H9 (cell line): ENCODE measurements at regions not wholly inside any gene's neighbourhood (a gene's known extent, or its start where the extent isn't known, plus 50 kb on each side); places are given as distances from the start of the nearest gene placed in this dataset.
A peak's percentile ranks its signal among the peaks of the same experiment; 100 is the strongest.

ENCODE experiments used
- DNase-seq: peaks from one replicate; pipeline ENCODE4 v3.0.0-alpha.2; 2017
- H2AFZ ChIP-seq: one replicate; pipeline ENCODE4 v1.6.1; 2013; ENCODE audit warnings: mild to moderate bottlenecking, low read length, control low read depth, moderate library complexity
- H2AK5ac ChIP-seq: 2 replicates; pipeline ENCODE4 v1.6.1; 2013; ENCODE audit warnings: low read length, control low read depth, mixed read lengths; ENCODE audit not compliant: insufficient read length
- H2BK120ac ChIP-seq: one replicate; pipeline ENCODE4 v1.6.1; 2013; ENCODE audit warnings: low read depth, mild to moderate bottlenecking, low read length, control low read depth, inconsistent platforms; ENCODE audit not compliant: poor library complexity, severe bottlenecking
- H2BK12ac ChIP-seq: 2 replicates; pipeline ENCODE4 v1.6.1; 2013; ENCODE audit warnings: low read length, control low read depth, mixed read lengths, low read depth; ENCODE audit not compliant: insufficient read length
- H2BK15ac ChIP-seq: 2 replicates; pipeline ENCODE4 v1.6.1; 2013; ENCODE audit warnings: low read depth, low read length, control low read depth
- H2BK20ac ChIP-seq: one replicate; pipeline ENCODE4 v1.6.1; 2013; ENCODE audit warnings: low read depth, mild to moderate bottlenecking, low read length, control low read depth, inconsistent platforms; ENCODE audit not compliant: poor library complexity, severe bottlenecking
- H2BK5ac ChIP-seq: 2 replicates; pipeline ENCODE4 v1.6.1; 2013; ENCODE audit warnings: low read length, control low read depth, mixed read lengths; ENCODE audit not compliant: insufficient read length
- H3K14ac ChIP-seq: 2 replicates; pipeline ENCODE4 v1.6.1; 2013; ENCODE audit warnings: low read length, control low read depth; ENCODE audit not compliant: insufficient read depth
- H3K18ac ChIP-seq: 2 replicates; pipeline ENCODE4 v1.6.1; 2013; ENCODE audit warnings: low read depth, mild to moderate bottlenecking, mixed read lengths, low read length, control low read depth; ENCODE audit not compliant: insufficient read length
- H3K23ac ChIP-seq: 2 replicates; pipeline ENCODE4 v1.6.1; 2013; ENCODE audit warnings: low read length, control low read depth, mixed read lengths, low read depth; ENCODE audit not compliant: insufficient read length
- H3K23me2 ChIP-seq: 2 replicates; pipeline ENCODE4 v1.6.1; 2013; ENCODE audit warnings: low read depth, mild to moderate bottlenecking, mixed read lengths, low read length, control low read depth; ENCODE audit not compliant: insufficient read length, poor library complexity, severe bottlenecking
- H3K27ac ChIP-seq: 2 replicates; pipeline ENCODE4 v1.5.1; 2013; ENCODE audit warnings: low read length, control low read depth, mixed read lengths, low read depth; ENCODE audit not compliant: insufficient read length
- H3K27me3 ChIP-seq: 2 replicates; pipeline ENCODE4 v1.6.1; 2013; ENCODE audit warnings: low read length, control low read depth, inconsistent platforms; ENCODE audit not compliant: insufficient read depth
- H3K4ac ChIP-seq: 2 replicates; pipeline ENCODE4 v1.6.1; 2013; ENCODE audit warnings: low read depth, mild to moderate bottlenecking, control low read depth, inconsistent platforms, low read length, moderate library complexity
- H3K4me1 ChIP-seq: 2 replicates; pipeline ENCODE4 v1.6.1; 2013; ENCODE audit warnings: low read length, control low read depth, inconsistent platforms; ENCODE audit not compliant: insufficient read depth
- H3K4me2 ChIP-seq: 2 replicates; pipeline ENCODE4 v1.6.1; 2013; ENCODE audit warnings: low read length, control low read depth, mixed read lengths; ENCODE audit not compliant: insufficient read length, insufficient read depth
- H3K56ac ChIP-seq: 2 replicates; pipeline ENCODE4 v1.6.1; 2013; ENCODE audit warnings: low read depth, mild to moderate bottlenecking, mixed read lengths, low read length, control low read depth; ENCODE audit not compliant: insufficient read length
- H3K79me1 ChIP-seq: 2 replicates; pipeline ENCODE4 v1.6.1; 2013; ENCODE audit warnings: low read depth, mild to moderate bottlenecking, moderate library complexity, low read length, control low read depth, inconsistent platforms; ENCODE audit not compliant: insufficient read depth, poor library complexity, severe bottlenecking
- H3K79me2 ChIP-seq: 2 replicates; pipeline ENCODE4 v1.6.1; 2013; ENCODE audit warnings: low read length, control low read depth, inconsistent platforms; ENCODE audit not compliant: insufficient read depth
- H3K9ac ChIP-seq: 2 replicates; pipeline ENCODE4 v1.6.1; 2013; ENCODE audit warnings: low read length, control low read depth, mixed read lengths; ENCODE audit not compliant: insufficient read length; ENCODE audit errors: extremely low read depth
- H3K9me3 ChIP-seq: one replicate; pipeline ENCODE4 v1.6.1; 2013; ENCODE audit warnings: low read depth, low read length, inconsistent platforms; ENCODE audit not compliant: control insufficient read depth
- H3T11ph ChIP-seq: one replicate; pipeline ENCODE4 v1.6.1; 2013; ENCODE audit warnings: mild to moderate bottlenecking, low read length, control low read depth, inconsistent platforms
- H4K20me1 ChIP-seq: one replicate; pipeline ENCODE4 v1.6.1; 2013; ENCODE audit not compliant: control insufficient read depth, insufficient read length, insufficient read depth
- H4K5ac ChIP-seq: 2 replicates; pipeline ENCODE4 v1.6.1; 2013; ENCODE audit warnings: low read depth, mild to moderate bottlenecking, mixed read lengths, low read length, control low read depth; ENCODE audit not compliant: insufficient read length
- H4K8ac ChIP-seq: replicated peaks from 2 replicates; pipeline ENCODE4 v1.6.1; 2013; ENCODE audit warnings: low read length, control low read depth, mixed read lengths, low read depth; ENCODE audit not compliant: insufficient read length
- H4K91ac ChIP-seq: 2 replicates; pipeline ENCODE4 v1.6.1; 2013; ENCODE audit warnings: low read depth, mild to moderate bottlenecking, moderate library complexity, mixed read lengths, low read length, control low read depth; ENCODE audit not compliant: insufficient read length
- H3K27ac Mint-ChIP-seq, 3 experiments: 2 replicates in 2 of 3; 3 replicates in 1 of 3; pipeline ENCODE4 v1.8.0; 2020 to 2021; ENCODE audit warnings: mixed read lengths in 3 of 3, mild to moderate bottlenecking in 1 of 3, moderate library complexity in 1 of 3
- H3K27me3 Mint-ChIP-seq: 2 replicates; pipeline ENCODE4 v1.8.0; 2021; ENCODE audit warnings: low read depth, mild to moderate bottlenecking, moderate library complexity, mixed read lengths
- H3K36me3 Mint-ChIP-seq, 3 experiments: 2 replicates in 2 of 3; 3 replicates in 1 of 3; pipeline ENCODE4 v1.8.0; 2020 to 2021; ENCODE audit warnings: low read depth in 3 of 3, mixed read lengths in 3 of 3; ENCODE audit not compliant: insufficient read depth in 1 of 3
- H3K4me1 Mint-ChIP-seq, 2 experiments: 2 replicates each; pipeline ENCODE4 v1.8.0; 2020; ENCODE audit warnings: mixed read lengths in 2 of 2
- H3K4me3 Mint-ChIP-seq, 2 experiments: 2 replicates in 1 of 2; 3 replicates in 1 of 2; pipeline ENCODE4 v1.8.0; 2020 to 2021; ENCODE audit warnings: mild to moderate bottlenecking in 2 of 2, mixed read lengths in 2 of 2, moderate library complexity in 1 of 2
- H3K9me3 Mint-ChIP-seq, 2 experiments: 2 replicates in 1 of 2; 3 replicates in 1 of 2; pipeline ENCODE4 v1.8.0; 2020; ENCODE audit warnings: mild to moderate bottlenecking in 2 of 2, mixed read lengths in 2 of 2, moderate library complexity in 1 of 2
- WGBS: extraction: QIAGEN DNeasy Blood & Tissue Kit; methylation state at CpG from one replicate; pipeline ENCODE4 v1.1.7; 2013; ENCODE audit warnings: missing lambda C conversion rate, low lambda C conversion rate, mixed read lengths; ENCODE audit not compliant: insufficient read length; ENCODE audit errors: extremely low coverage; 5-methylcytosine and 5-hydroxymethylcytosine counted together
- TF ChIP-seq, protein P1 (sequence below): fragments of 200-600 bp; sonication (generic); conservative IDR thresholded peaks from 3 replicates; pipeline ENCODE4 v1.8.0; 2021; ENCODE audit warnings: antibody characterized with exemption, mild to moderate bottlenecking

DNA sequence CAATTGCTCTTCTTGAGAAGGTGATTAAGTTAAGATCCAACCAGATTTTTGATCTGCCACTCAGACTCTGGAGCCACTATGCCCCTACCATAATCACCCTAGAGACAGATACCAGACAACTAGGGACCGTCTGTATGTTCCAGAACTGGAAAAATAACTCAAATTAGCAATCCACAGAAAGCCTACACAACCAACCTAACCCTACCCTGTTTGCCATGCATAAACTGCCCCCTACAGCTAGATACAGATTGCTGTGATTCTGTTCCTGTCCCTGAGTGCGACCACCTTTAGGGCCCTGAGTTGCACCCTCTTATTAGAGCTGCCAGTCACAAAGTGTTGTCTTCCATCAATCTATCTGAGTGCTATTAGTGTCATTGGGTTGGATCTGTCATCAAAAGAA lies 929.8 kb upstream of the SLITRK1 start:
- no peak overlapping the region for H3K23ac ChIP-seq
- DNase-seq: no peak
- no CpG with 5 or more reads among the region's 2 CpGs for WGBS
- no peaks in the 10 kb centered on the region for H4K20me1 ChIP-seq
- H3K9ac ChIP-seq: no peak overlapping the region
- no peak overlapping the region for H2AK5ac ChIP-seq
- no peaks in the 10 kb centered on the region for H3K79me1 ChIP-seq
- no peaks in the 10 kb centered on the region for H3K9me3 ChIP-seq
- H2AFZ ChIP-seq: no peak overlapping the region
- no peak overlapping the region for H3K27ac Mint-ChIP-seq
- no peak overlapping the region for H2BK120ac ChIP-seq
- H2BK15ac ChIP-seq: no peak overlapping the region
- H4K91ac ChIP-seq: no peak overlapping the region
- no peak overlapping the region for H3K4me2 ChIP-seq
- no peak overlapping the region for H4K8ac ChIP-seq
- peaks cover 12 to 17% of the 10 kb centered on the region in 2 experiments for H3K4me1 Mint-ChIP-seq
- H3K23me2 ChIP-seq: no peaks in the 10 kb centered on the region
- H3K27ac ChIP-seq: no peak overlapping the region
- H3K18ac ChIP-seq: no peak overlapping the region
- TF ChIP-seq, protein P1, sequence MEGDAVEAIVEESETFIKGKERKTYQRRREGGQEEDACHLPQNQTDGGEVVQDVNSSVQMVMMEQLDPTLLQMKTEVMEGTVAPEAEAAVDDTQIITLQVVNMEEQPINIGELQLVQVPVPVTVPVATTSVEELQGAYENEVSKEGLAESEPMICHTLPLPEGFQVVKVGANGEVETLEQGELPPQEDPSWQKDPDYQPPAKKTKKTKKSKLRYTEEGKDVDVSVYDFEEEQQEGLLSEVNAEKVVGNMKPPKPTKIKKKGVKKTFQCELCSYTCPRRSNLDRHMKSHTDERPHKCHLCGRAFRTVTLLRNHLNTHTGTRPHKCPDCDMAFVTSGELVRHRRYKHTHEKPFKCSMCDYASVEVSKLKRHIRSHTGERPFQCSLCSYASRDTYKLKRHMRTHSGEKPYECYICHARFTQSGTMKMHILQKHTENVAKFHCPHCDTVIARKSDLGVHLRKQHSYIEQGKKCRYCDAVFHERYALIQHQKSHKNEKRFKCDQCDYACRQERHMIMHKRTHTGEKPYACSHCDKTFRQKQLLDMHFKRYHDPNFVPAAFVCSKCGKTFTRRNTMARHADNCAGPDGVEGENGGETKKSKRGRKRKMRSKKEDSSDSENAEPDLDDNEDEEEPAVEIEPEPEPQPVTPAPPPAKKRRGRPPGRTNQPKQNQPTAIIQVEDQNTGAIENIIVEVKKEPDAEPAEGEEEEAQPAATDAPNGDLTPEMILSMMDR: peak; percentile 28; the same call in 2 of the 3 replicates
- H3K14ac ChIP-seq: no peak overlapping the region
- H3K4ac ChIP-seq: no peak overlapping the region
- H2BK12ac ChIP-seq: no peak overlapping the region
- peaks cover 4% of the 10 kb centered on the region; the same call in 1 of the 2 replicates for H3K4me1 ChIP-seq
- no peak overlapping the region for H2BK5ac ChIP-seq
- H3K4me3 Mint-ChIP-seq: no peak overlapping the region
- H3K9me3 Mint-ChIP-seq: no peaks in the 10 kb centered on the region
- no peaks in the 10 kb centered on the region for H3K79me2 ChIP-seq
- H3K56ac ChIP-seq: no peak overlapping the region
- H4K5ac ChIP-seq: no peak overlapping the region
- H3K27me3 Mint-ChIP-seq: no peaks in the 10 kb centered on the region
- no peaks in the 10 kb centered on the region for H3K36me3 Mint-ChIP-seq
- H3T11ph ChIP-seq: no peak overlapping the region
- H3K27me3 ChIP-seq: no peaks in the 10 kb centered on the region
- H2BK20ac ChIP-seq: no peak overlapping the region
